Muscle of back (tissue), 3 donors: ENCODE measurements at regions not wholly inside any gene's neighbourhood (a gene's known extent, or its start where the extent isn't known, plus 50 kb on each side); places are given as distances from the start of the nearest gene placed in this dataset.
"Not testable (repeated sequence)": the region's sequence is repeated elsewhere in the genome, so short reads cannot be mapped to it uniquely, and the experiment has no call there.

Source experiments
- DNase-seq, 3 donors: peaks; one replicate each; pipeline versions ENCODE4 v3.0.0 to v3.0.0-alpha.2; 2013

DNA sequence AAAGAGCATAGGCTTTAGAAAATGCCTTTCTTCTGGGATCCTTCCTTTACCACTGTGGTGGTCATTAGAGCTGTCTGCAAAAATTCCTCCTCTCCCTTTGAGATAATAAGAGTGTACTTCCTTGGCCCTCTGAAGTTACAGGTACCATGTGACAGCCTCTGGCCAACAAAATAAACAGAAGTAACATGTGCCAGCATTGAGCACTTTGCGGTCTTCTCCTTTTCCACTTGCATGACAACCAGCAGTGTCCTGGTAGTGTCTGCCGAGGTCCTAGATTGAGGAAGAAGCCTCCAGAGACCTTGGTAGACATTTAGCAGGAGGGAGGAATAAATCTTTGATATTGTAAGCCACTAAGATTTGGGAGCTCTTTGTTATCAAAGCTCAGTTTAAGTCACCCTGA lies 87.5 kb upstream of the ARID1B start:
- DNase-seq: peak in 1 of 3 donors; percentile 26

DNA sequence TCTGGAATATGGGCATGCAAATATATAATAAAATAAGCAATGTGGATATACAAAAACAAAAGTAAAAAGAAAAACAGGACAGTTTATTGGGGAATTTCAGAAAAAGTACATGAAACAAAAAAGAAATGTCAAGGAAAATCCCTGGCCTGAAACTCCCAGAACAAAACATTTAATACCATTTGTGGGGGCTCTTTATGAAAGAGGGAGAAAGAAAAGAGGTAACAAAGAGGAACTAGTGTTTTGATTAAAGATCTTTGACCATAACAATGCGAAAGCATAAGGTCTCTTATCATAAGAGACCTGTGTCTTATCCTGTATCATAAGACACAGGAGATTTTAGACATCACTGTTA lies 88.6 kb upstream of the ARID1B start:
- no peak for DNase-seq

DNA sequence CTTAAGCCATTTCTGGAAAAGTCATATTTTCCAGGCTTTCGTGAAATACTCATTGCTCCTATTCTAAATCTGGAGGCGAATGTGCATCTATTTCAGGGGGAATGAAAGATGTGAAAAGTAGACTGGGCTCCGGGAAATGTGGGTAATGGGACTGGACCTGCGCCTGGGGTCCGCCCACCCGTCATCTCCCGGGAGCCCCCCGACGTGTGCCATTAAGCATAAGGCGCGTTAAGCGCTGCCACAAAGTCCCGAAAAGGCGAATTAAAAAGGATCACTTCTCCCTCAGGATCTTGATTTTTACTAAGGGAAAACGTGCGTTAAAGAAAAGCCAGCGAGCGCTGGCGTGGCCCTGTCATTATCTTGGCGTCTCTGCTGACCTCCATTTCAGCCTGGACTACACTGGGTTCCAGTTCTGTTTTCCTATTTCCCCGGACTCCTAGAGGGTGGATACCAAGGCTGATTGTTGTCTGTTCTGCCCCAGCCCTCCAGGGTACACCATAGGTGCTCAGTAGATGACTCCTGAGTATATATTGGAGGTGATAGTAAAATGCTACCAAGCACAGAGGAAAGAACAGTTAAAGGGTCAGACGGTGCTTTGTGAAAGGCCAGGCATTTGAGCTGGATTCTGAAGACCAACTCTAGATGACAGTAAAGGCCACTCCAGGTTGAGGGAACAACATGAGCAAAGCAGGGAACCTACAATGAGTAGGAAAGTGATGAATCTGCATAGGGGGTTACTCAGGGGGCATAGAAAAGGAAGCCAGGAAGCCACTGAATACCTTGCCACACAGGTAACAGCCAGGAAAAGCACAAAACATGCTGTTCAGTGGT lies 89.2 kb upstream of the ARID1B start:
- DNase-seq: peak in 1 of 3 donors; percentile 11

DNA sequence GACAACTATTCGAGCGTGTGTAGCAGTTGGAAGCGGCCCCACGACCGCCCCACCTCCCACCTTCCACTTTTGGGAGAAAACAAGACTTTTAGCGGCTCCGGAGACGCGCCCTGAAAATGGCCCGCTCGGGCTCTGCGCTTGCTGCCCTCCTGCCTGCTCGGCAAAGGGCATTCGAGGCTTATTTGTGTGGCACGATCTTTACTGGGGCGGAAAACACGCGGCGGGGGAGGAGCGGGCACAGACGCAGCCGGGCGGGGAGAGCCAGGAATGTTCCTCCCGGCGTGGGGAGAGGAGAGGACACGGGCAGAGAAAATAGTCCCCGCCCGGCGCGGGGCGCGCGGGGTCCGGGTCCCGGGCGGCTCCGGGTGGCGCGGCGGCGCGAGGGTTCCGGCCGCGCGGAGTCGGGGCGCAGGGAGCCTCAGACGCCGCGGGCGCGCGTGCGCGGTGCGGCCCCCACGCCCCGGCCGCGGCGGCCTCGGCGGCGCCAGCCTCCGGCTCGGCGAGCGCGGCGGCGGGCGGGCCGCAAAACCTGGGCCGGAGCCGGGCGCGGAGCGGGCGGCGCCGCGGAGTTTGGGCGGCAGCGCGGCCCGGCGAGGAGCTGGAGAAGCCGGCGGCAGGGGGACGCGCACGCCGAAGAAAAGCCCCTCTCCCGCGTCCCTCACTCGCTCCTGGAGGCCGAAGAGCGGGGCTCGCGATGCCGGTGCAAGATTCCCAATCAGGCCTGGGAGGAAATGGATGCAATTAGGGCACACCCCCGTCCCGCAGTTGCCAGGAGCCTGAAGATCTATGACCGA lies 90.0 kb upstream of the ARID1B start:
- DNase-seq: peak; percentile 87 to 96 (median 89)

DNA sequence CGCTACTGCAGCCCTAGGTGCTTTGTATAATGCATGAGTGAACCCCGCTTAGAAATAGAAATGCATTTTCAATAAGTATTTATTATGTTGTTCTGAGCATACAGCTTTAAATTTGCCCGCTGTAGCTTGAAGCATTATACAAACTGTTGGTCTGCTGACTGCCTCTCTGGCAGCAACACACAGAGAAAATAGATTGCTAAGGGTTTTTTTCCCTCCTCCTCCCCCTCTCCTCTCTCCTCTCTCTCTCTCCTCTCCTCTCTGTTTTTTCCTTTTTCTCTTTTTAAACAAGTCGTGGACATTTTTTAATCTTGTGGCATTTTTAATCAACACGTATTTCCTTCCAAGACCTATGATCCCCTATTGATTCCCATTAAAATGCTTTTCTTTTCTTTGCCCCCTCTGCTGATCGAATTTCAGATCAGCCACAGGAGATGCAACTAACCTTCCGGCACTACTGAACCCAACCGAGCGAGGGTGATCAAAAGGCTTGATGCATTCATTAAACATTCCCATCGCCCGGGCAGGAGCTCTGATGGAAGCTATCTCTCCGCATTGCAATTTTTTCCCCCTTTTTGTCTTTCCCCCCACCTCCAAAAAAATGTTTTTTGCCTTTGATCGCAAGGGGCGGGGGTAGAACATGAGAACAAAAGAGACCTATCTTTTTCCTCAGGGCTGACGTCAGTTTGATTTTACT lies 90.7 kb upstream of the ARID1B start:
- DNase-seq: peak in 1 of 3 donors; percentile 73

DNA sequence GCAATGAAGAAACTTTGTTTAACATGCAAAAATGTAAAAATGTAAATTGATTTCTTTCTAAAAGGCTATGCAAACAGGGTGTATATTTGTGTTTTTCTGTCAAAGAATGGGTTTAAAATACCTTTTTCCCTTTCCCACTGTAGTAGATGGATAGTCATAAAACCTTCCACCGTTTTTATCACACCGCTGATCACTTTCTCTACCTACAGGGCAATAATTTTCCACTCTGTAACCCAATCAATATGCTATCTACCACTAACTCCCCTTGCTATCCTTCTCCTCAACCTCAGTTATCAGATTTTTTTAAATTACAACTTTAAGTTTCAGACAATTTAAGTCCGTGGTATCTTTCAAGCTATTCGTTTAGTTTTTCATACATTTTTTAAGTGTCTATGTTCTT lies 91.4 kb upstream of the ARID1B start:
- DNase-seq: peak in 1 of 3 donors; percentile 4

DNA sequence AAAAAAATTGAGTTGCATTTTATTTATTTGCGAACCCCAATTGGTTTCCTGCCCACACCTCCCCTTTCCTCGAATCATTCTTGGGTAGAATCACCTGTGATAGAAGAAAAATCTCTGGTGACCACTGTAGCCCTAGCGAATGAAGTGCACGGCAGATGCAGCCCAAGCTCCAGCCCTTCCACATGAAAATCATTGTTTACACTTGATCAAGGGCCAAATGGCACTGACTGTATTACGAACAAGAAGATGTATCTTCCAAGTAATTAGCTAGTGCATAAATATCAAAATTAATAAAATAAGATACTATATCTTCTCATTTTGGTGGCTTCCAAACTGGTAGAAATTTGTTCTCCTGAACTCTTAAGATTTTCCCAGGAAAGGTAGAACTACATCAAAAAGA lies 93.4 kb upstream of the ARID1B start:
- no peak for DNase-seq

DNA sequence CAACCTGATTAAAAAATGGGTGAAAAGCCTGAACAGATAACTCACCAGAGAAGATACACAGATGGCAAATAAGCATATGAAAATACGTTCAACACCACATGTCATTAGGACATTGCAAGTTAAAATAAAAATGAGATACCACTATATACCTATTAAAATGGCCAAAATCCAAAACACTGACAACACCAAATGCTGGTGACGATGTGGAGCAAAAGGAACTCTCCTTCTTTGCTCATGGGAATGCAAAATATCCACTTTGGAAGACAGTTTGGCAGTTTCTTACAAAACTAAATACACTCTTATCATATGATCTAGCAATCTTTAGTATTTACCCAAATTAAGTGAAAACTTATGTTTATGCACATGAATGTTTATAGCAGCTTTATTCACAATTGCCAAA lies 100.5 kb upstream of the ARID1B start:
- no peak for DNase-seq

DNA sequence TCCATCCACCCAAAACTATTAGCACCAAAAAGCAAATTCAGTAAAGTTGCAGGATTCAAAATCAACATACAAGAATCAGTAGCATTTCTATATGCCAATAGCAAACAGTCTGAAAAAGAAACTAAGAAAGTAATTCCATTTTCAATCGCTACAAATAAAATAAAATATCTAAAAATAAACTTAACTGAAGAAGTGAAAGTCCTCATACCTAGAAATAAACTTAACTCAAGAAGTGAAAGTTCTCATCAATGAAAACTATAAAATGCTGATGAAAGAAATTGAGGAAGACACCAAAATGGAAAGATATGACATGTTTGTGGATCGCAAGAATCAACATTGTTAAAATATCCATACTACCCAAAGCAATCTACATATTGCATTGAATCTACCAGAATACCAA lies 103.0 kb upstream of the ARID1B start:
- no peak for DNase-seq

DNA sequence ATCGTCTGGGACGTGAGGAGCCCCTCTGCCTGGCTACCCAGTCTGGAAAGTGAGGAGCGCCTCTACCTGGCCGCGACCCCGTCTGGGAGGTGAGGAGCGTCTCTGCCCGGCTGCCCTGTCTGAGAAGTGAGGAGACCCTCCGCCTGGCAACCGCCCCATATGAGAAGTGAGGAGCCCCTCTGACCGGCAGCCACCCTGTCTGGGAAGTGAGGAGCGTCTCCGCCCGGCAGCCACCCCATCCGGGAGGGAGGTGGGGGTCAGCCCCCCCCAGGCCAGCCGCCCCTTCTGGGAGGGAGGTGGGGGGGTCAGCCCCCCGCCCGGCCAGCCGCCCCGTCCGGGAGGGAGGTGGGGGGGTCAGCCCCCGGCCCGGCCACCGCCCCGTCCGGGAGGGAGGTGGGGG lies 107.1 kb upstream of the ARID1B start:
- DNase-seq: not testable (repeated sequence)

DNA sequence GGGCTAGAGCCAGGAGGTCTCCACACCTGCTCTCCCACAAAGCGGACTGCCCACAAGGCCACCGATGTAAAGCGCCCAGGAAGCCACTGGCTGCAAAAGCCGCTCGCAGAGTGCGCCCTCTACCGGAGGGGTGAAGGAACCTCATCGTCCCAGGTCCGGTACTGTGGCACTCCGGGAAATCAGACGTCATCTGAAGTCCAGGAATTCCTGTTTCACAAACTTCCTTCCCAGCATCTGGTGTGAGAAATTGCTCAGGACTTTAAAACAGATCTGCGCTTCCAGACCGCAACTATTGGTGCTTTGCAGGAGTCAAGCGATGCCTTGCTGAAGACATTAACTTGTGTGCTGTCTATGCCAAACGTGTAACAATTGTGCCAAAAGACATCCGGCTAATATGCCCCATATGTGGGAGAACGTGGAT lies 115.1 kb upstream of the ARID1B start:
- DNase-seq: peak in 1 of 3 donors; percentile 75

DNA sequence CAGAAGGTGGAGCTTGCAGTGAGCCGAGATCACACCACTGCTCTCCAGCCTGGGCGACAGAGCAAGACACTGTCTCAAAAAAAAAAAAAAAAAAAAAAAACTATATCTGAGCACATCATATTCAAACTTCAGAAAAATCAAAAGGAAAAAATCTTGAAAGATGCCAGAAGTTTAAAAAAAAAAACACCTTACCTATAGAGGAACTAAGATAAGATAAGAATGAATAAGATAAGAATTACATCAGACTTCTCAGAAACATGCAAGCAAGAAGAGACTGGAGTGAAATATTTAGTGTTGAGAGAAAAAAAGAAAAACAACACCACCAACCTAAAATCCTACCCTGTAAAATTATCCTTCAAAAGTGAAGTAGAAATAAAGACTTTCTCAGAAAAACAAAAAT lies 116.8 kb upstream of the ARID1B start:
- DNase-seq: no peak

DNA sequence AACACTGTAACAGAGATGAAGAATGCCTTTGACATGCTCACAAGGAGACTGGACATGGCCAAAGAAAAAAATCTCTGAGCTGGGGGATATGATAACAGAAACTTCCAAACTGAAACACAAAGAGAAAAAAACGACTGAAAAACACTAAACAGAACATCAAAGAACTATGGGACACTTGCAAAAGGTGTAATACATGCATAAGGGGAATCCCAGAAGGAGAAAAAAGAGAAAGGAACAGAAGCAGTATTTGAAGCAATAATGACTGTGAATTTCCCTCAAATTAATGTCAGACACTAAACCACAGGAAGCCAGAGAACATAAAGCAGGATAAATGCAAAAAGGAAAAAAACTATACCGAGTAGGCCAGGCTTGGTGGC lies 117.4 kb upstream of the ARID1B start:
- no peak for DNase-seq

DNA sequence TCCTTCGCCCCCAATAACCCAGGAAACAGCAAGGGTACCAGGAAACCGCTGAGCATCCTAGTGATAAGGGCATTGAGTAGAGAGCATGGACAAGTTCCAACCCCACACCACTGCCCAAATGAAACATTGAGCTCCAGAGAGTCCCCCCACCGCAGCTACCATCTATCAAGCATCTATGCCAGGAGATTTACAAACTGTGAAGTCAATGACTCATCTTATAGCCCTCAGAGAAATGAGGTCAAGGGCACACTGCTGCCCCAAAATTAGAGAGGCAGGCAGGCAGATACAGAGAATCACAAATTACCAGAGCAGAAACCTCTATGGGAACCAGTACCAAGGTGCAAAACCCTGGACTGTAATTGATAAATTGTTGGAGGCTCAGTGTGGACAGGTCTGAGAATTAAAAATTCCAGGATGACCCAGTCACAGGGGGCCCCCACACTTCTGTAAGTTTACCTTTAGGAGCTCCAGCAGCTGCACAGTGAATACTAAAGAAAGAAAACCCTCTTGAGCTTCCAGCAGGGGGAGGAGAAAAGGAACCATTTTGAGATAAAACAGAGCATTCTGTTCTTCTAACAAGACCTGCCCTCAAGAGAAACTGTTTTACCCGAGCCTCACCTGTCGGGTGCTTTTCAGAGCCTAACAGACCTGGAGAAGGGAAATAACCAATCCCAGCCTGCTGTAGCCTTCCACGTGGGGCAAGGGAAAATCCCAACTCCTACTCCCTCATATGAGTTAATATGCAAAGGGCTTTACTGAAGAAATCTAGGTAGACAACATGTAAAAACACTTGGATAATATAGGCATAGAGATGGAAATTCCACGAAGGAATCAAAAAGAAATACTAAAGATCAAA lies 118.0 kb upstream of the ARID1B start:
- DNase-seq: no peak

DNA sequence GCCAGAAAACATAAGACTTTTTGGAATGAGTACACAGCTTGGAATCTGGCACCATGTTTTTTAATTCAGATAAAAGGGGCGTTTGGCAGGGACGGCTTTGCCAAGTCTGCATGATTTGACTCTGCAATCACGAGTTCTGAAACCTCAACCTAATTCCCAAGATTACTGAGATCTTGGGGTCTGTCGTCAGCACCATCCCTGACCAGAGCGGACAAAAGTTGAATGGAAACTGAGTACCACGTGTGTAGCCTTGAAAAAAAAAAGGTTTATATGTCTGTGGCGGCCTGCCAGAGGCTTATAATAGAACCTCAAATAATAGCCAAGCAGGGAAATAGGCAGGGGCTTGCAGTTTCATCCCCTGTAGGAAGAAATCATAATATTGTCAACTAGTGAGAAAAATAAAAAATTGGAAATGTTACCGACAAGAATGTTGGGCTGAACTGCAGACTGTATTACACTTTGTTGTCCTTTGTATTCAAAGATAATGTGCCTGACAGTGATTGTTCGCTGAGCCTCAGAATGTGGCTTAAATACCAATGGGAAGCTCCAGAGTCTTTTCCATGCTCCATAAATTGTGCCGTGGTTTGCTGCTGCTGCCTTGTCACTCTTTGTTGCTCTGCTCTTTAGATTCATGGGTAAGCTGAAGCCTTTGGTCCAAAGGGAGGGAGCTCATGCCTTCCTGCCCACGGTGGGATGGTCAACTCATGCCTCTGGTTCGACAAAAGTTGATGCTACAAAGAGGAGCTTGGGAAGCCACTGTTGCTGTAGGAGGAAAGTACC lies 118.8 kb upstream of the ARID1B start:
- DNase-seq: peak; percentile 46 to 78 (median 78)

DNA sequence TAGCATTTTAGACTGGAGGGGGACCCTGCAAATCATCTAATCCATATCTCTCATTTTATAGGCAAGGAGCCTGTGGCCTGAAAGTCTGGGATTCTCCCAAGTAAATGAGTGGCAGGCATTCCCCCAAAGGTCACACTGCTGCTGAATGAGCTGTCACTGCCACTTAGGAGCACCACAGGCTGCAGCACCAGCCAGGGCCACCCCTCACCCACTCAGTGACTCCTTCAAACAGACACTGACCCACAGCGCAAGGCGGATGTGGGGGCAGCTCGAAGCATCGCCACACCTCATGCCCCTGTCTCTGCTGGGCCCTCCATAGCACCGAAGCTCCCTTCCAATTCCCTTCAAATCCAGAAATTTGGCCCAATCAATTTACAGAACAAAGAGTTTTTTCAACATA lies 119.9 kb upstream of the ARID1B start:
- no peak for DNase-seq

DNA sequence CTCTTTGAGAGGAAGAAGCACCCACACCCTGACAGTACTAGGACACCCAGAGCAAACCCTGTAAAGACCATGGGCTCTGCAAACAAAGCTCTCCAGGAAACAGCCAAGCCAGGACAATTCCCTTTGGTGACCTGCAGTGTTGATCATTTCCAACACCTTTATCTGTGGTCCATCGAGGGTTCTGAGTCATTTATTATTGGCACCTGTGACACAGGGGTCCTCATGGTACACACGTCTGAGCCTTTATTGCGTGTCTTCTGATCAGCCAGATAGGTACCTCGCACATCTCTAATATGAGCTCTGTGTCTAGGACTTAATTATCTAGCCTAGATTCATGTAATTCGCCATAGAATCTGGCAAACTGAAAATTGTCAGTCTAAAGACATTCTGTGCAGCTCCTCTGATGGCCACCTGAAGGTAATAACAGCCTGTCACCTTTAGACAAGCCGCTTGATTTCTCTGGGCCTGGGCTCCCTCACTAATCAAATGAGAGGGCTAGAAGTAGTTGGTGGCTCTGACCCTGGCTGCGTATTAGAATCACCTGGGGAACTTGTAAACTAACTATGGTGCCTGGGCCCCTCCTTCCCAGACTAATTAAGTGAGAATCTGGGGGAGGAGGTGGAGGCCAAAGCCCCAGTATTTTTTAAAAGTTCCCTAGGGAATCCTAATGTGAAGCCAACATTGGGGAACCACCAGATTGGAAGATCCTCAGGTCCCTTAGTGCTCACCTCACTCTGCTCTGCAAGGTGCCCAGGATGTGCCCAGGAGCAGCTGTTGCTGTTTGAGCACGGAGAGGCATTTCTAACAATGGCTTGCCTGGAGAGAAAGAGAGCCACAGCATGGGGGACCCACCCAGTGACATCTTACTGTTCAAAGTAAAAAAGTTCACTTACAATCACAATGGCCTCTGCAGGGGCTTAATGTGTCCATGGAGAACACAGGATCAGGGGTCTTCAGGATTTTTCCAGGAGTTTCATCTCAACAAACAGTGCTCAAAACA lies 122.0 kb upstream of the ARID1B start:
- DNase-seq: no peak

DNA sequence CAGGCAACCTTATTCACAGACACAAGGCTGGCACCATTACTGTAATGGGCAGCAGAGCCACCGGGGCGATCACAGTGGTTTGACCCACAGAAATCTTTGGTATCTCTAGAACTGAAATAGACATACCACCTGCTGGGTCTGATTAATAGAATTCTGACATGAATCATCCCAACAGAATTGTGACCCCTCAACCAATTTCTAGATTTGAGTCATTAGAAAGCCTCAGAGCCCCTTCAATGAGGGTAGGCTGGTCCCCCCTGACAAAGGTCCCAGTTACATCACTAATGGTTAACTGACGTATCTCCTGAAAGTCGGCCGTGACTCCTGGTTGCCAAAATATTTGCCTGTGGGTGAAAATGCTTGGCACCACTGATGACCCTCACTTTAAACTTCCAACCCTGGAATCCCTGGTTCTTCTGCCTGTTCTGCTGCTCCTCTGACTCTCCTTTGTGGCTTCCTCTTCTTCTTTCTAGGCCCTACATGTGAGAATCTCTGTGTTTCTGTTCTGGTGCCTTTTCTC lies 124.9 kb upstream of the ARID1B start:
- no peak for DNase-seq

DNA sequence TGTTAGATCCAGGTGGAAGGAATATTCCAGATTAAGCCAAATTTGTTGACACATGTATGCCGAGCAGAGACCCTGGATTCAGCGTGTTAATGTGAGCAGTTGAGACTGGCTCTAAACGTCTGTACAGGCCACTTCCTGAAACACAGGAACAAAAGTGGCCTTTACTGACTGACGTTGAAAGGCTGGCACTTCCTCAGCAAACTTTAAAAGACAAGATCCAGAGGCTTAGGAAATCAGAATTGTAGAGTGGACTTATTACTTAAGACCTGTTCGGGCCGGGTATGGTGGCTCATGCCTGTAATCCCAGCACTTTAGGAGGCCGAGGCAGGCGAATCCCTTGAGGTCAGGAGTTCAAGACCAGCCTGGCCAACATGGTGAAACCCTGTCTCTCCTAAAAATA lies 125.7 kb upstream of the ARID1B start:
- DNase-seq: no peak
